Vagina (tissue), 2 donors: ENCODE measurements at regions not wholly inside any gene's neighbourhood (a gene's known extent, or its start where the extent isn't known, plus 50 kb on each side); places are given as distances from the start of the nearest gene placed in this dataset.
A peak's percentile ranks its signal among the peaks of the same experiment; 100 is the strongest.

Source experiments
- DNase-seq, 2 donors: peaks; one replicate each; pipeline ENCODE4 v3.0.0-alpha.2; 2017; ENCODE audit errors: extremely low spot score in 2 of 2
- H3K27ac ChIP-seq: fragments of 200-600 bp; sonication (generic); one replicate; pipeline ENCODE4 v1.5.1; 2019
- H3K27me3 ChIP-seq: fragments of 200-600 bp; sonication (generic); one replicate; pipeline ENCODE4 v1.5.1; 2019
- H3K36me3 ChIP-seq, 2 donors: fragments of 200-600 bp; sonication (generic); one replicate each; pipeline ENCODE4 v1.5.1; 2017 to 2019
- H3K4me1 ChIP-seq: fragments of 200-600 bp; sonication (generic); one replicate; pipeline ENCODE4 v1.5.1; 2019
- H3K4me3 ChIP-seq, 2 donors: fragments of 200-600 bp; sonication (generic); 1 replicate in 1 of 2; 2 replicates in 1 of 2; pipeline ENCODE4 v1.5.1; 2016 to 2019
- H3K9me3 ChIP-seq: fragments of 200-600 bp; sonication (generic); one replicate; pipeline ENCODE4 v1.5.1; 2019
- CTCF ChIP-seq, 3 experiments: fragments of 450-650 bp in 2 of 3; fragments of 200-600 bp in 1 of 3; sonication (generic) in 1 of 3; IDR thresholded peaks; one replicate each; pipeline ENCODE4 v1.5.1; 2017 to 2019; ENCODE audit warnings: antibody characterized with exemption in 3 of 3, mild to moderate bottlenecking in 2 of 3, moderate library complexity in 2 of 3
- POLR2A ChIP-seq, 2 donors: fragments of 450-650 bp; IDR thresholded peaks; one replicate each; pipeline ENCODE4 v1.6.1; 2017; ENCODE audit warnings: antibody characterized with exemption in 2 of 2, mild to moderate bottlenecking in 2 of 2, moderate library complexity in 2 of 2
- POLR2AphosphoS5 ChIP-seq, 2 donors: sonication (generic); formaldehyde crosslinking; IDR thresholded peaks; one replicate each; pipeline ENCODE4 v1.9.0; 2017; ENCODE audit warnings: antibody characterized with exemption in 2 of 2, mild to moderate bottlenecking in 2 of 2, low read depth in 1 of 2; ENCODE audit not compliant: insufficient read depth in 1 of 2
- intact Hi-C: fragments of 100-400 bp; cut with DNase I; formaldehyde crosslinking; loops from one replicate; pipeline ENCODE4 v1.15.1; 2023

- no peaks in the 10 kb centered on the region for H3K27me3 ChIP-seq
- no peaks in the 10 kb centered on the region for H3K9me3 ChIP-seq
- no peak overlapping the region for H3K4me3 ChIP-seq
- H3K27ac ChIP-seq, result no peak overlapping the region
- no peak for TF ChIP-seq POLR2AphosphoS5 (IDR thresholded peaks at IDR 0.05; ENCODE audit: insufficient read depth in 1 of 2, low read depth in 1 of 2)
- TF ChIP-seq CTCF (IDR thresholded peaks at IDR 0.05), result no peak
- TF ChIP-seq POLR2A (IDR thresholded peaks at IDR 0.05), result no peak
- intact Hi-C loops, result no loop called here
- H3K4me1 ChIP-seq, result peaks cover 26% of the 10 kb centered on the region
- H3K36me3 ChIP-seq, result no peaks in the 10 kb centered on the region
- no peak for DNase-seq
Observed at GRCh38 chr10:44298713-44299112, 86.2 kb downstream of the CXCL12 start.

DNA sequence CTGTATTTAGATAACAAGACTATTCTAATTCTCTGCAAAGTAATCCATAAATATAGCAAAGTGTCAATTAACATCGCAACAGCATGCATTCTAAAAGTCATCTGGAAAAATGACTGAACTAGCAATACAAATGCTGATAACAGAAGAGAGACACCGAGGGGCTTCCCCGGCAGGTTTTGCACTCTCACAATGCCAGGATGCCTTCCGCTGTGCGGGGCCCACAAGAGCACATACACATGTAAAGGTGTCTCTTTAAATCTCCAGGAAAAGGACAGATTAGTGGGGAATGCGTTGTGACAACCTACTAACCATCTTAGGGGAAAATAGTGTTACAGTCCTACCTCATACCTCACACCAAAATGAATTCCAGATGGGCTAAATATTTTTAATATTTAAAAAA lies 86.9 kb downstream of the CXCL12 start:
- Histone ChIP-seq H3K36me3 (no peaks in the 10 kb centered on the region), H3K4me3 (no peak overlapping the region), H3K9me3 (no peaks in the 10 kb centered on the region), H3K27me3 (no peaks in the 10 kb centered on the region), H3K4me1 (peaks cover 32% of the 10 kb centered on the region), H3K27ac (no peak overlapping the region)
- intact Hi-C loops, result no loop called here
- no peak for DNase-seq
- no peak for TF ChIP-seq POLR2A (IDR thresholded peaks at IDR 0.05)
- TF ChIP-seq POLR2AphosphoS5 (IDR thresholded peaks at IDR 0.05; ENCODE audit: insufficient read depth in 1 of 2, low read depth in 1 of 2), result no peak
- TF ChIP-seq CTCF (IDR thresholded peaks at IDR 0.05), result no peak

DNA sequence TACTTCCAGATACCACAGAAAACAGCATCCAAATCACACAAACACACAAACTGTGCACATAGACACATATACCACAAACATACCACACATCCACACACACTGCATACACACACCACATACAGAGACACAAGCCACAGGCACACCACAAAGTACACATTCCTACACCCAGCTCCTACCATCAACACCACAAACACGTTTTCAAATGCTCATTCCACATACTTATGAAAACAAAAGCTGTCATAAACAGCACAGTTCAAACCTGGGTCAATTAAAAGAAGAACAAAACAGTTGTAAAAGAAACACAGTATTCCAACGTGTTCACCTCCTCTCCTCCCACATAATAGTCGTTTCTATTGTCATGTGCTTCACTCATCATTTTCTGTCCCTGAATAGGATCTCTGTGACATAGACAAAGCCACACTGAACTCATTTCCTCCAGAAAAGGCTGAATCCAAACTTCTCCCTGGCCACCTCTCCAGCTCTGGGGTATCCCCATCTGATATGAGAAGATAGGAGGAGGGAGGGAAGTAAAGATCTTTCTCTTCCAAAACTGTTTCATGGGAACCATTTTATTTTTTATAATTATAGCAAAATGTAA lies 89.2 kb downstream of the CXCL12 start:
- H3K27ac ChIP-seq, result no peak overlapping the region
- intact Hi-C loops, result no loop called here
- no peaks in the 10 kb centered on the region for H3K27me3 ChIP-seq
- H3K36me3 ChIP-seq, result no peaks in the 10 kb centered on the region
- peaks cover 30% of the 10 kb centered on the region for H3K4me1 ChIP-seq
- no peak for DNase-seq
- TF ChIP-seq POLR2AphosphoS5 (IDR thresholded peaks at IDR 0.05; ENCODE audit: insufficient read depth in 1 of 2, low read depth in 1 of 2), result no peak
- TF ChIP-seq POLR2A (IDR thresholded peaks at IDR 0.05), result no peak
- TF ChIP-seq CTCF (IDR thresholded peaks at IDR 0.05), result no peak
- H3K9me3 ChIP-seq, result no peaks in the 10 kb centered on the region
- H3K4me3 ChIP-seq, result no peak overlapping the region

DNA sequence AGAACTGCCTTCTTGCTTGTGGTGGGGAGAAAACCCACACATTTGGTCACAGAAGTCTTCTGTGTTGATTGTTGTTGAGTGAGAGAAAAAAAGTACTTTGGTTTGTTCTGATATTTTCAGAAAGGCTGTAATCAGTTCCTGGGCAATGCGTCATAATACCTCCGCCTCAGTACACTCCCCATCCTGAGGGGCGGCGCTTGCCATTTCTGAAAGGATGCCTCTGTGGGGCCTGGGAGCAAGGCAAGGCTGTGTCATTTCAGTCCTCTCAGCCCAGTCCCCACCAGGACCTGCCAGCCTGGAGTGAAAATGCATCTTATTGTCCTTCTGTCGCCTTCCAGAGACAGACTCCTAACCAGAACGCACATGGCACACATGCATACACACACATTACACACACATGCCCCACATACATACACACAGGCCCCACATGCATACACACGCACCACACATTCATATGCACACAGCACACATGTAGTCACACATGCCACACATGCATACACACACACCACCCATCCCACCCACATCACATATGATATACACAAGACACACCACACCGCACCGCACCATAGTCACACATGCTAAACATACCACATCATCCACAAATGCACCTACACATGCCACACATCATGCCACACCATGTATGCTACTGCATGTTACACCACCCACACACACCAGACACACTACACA lies 90.0 kb downstream of the CXCL12 start:
- Histone ChIP-seq H3K9me3 (no peaks in the 10 kb centered on the region), H3K27ac (peak overlapping the region; percentile 83), H3K27me3 (no peaks in the 10 kb centered on the region), H3K4me3 (no peak overlapping the region), H3K4me1 (peaks cover 23% of the 10 kb centered on the region), H3K36me3 (no peaks in the 10 kb centered on the region)
- TF ChIP-seq POLR2AphosphoS5 (IDR thresholded peaks at IDR 0.05; ENCODE audit: insufficient read depth in 1 of 2, low read depth in 1 of 2) (no peak), CTCF (IDR thresholded peaks at IDR 0.05) (no peak), POLR2A (IDR thresholded peaks at IDR 0.05) (no peak)
- no peak for DNase-seq
- intact Hi-C loops, result no loop called here

DNA sequence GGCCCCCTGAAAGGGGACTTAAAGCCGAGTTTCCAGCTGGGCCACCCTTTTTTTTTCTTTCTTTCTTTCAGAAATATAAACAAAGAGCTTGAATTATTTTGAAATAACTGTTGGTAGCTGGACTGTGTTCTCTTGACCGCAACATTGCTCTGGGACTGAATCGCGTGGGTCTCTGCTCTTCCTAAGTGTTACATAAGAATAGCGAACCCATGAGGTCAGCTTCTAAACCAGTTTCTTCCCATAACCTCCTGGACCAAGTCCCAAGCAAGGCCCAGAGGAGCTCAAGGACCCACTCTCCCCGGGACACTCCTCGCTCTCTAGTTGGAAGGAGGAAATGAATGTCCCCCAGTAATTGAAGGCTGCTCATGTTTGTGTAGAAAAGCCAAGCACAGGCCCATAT lies 91.1 kb downstream of the CXCL12 start:
- Histone ChIP-seq H3K4me3 (peak overlapping the region in 1 of 2 donors; percentile 20), H3K27ac (peak overlapping the region; percentile 83), H3K9me3 (no peaks in the 10 kb centered on the region), H3K36me3 (no peaks in the 10 kb centered on the region), H3K4me1 (peaks cover 23% of the 10 kb centered on the region), H3K27me3 (no peaks in the 10 kb centered on the region)
- intact Hi-C loops, result no loop called here
- TF ChIP-seq POLR2A (IDR thresholded peaks at IDR 0.05) (no peak), POLR2AphosphoS5 (IDR thresholded peaks at IDR 0.05; ENCODE audit: insufficient read depth in 1 of 2, low read depth in 1 of 2) (peak in 1 of 2 donors; percentile 42)
- peak in 1 of 2 donors; percentile 90 for DNase-seq
